HepG2 (cell line): ENCODE measurements at regions not wholly inside any gene's neighbourhood (a gene's known extent, or its start where the extent isn't known, plus 50 kb on each side); places are given as distances from the start of the nearest gene placed in this dataset.

Source experiments
- ATAC-seq: fragments of 200-7000 bp; cut with Tn5 transposase; 3 replicates; pipeline ENCODE4 v1.9.1; 2020; ENCODE audit warnings: mild to moderate bottlenecking, moderate library complexity
- BruUV-seq: library from RNA; stranded (reverse); fragments of 400-500 nt; replicated peaks from 2 replicates; lab custom pipeline; 2021; lab: Mats Ljungman, UMichigan
- CTCF ChIA-PET: fragments of 300-600 bp; formaldehyde crosslinking; extraction: SDS; loops from one replicate; lab custom pipeline; 2021; ENCODE audit warnings: low total read pairs, inconsistent platforms, low intra/inter-chr PET ratio; lab: Yijun Ruan, JAX
- POLR2A ChIA-PET: fragments of 350-600 bp; sonication (Branson Sonifier 250); formaldehyde crosslinking; loops from one replicate; lab custom pipeline; 2020; ENCODE audit warnings: antibody characterized with exemption, inconsistent platforms; lab: Yijun Ruan, JAX
- DNase-seq: peaks from one replicate; pipeline ENCODE4 v3.0.0-alpha.2; 2015; ENCODE audit warnings: low spot score
- FAIRE-seq: peaks from 3 replicates; lab custom pipeline; 2011; peaks lifted over from hg19 to GRCh38; lab: Jason Lieb, UNC
- H2AFZ ChIP-seq: one replicate; pipeline ENCODE4 v1.6.1; 2011; ENCODE audit warnings: low read length, inconsistent platforms
- H3K27ac ChIP-seq: fragments of 300-600 bp; 3 replicates; pipeline ENCODE4 v1.8.0; 2011; ENCODE audit warnings: mixed run types, mild to moderate bottlenecking, mixed read lengths, low read length, inconsistent platforms; ENCODE audit not compliant: insufficient read depth; ENCODE audit errors: extremely low read length
- H3K27me3 ChIP-seq, 2 experiments: fragments of 200-600 bp in 1 of 2; 2 replicates in 1 of 2; 3 replicates in 1 of 2; pipeline versions ENCODE4 v1.6.0 to v1.8.0; 2011; ENCODE audit warnings: low read length in 2 of 2, mild to moderate bottlenecking in 2 of 2, moderate library complexity in 2 of 2, inconsistent platforms in 1 of 2; ENCODE audit not compliant: insufficient read depth in 2 of 2, control insufficient read depth in 1 of 2
- H3K36me3 ChIP-seq, 2 experiments: fragments of 200-600 bp in 1 of 2; replicated peaks in 1 of 2; 2 replicates in 1 of 2; 3 replicates in 1 of 2; pipeline versions ENCODE4 v1.5.1 to v1.8.0; 2011; ENCODE audit warnings: low read length in 2 of 2, inconsistent platforms in 1 of 2; ENCODE audit not compliant: insufficient read depth in 2 of 2, control insufficient read depth in 1 of 2
- H3K4me1 ChIP-seq: 2 replicates; pipeline ENCODE4 v1.5.1; 2012; ENCODE audit warnings: low read length, inconsistent platforms; ENCODE audit not compliant: insufficient read depth
- H3K4me2 ChIP-seq: 2 replicates; pipeline ENCODE4 v1.6.0; 2011; ENCODE audit warnings: low read depth, low read length, inconsistent platforms
- H3K4me3 ChIP-seq, 3 experiments: fragments of 200-600 bp in 1 of 3; sonication (generic), shearing (Covaris generic) in 1 of 3; replicated peaks in 1 of 3; 2 replicates each; pipeline ENCODE4 v1.5.1; 2011 to 2016; ENCODE audit warnings: low read length in 3 of 3, inconsistent platforms in 2 of 3, low read depth in 2 of 3, mild to moderate bottlenecking in 2 of 3, control low read depth in 1 of 3, mixed read lengths in 1 of 3; ENCODE audit not compliant: insufficient read depth in 1 of 3
- H3K79me2 ChIP-seq: one replicate; pipeline ENCODE4 v1.6.1; 2011; ENCODE audit warnings: low read length, inconsistent platforms; ENCODE audit not compliant: insufficient read depth
- H3K9ac ChIP-seq: 2 replicates; pipeline ENCODE4 v1.6.0; 2011; ENCODE audit warnings: mild to moderate bottlenecking, low read depth, low read length, inconsistent platforms; ENCODE audit not compliant: insufficient read depth
- H3K9me3 ChIP-seq: 2 replicates; pipeline ENCODE4 v1.5.1; 2012; ENCODE audit warnings: mild to moderate bottlenecking, low read length
- H4K20me1 ChIP-seq: 2 replicates; pipeline ENCODE4 v1.6.0; 2011; ENCODE audit warnings: inconsistent platforms, mild to moderate bottlenecking, low read length, moderate library complexity; ENCODE audit not compliant: insufficient read depth
- IKZF1 ChIP-seq: fragments of 450-650 bp; IDR thresholded peaks from 2 replicates; pipeline ENCODE4 v1.7.1; 2016
- MTA1 ChIP-seq: sonication (generic); formaldehyde crosslinking; IDR thresholded peaks from 2 replicates; pipeline ENCODE4 v1.4.0; 2020; ENCODE audit warnings: missing genetic modification reagents, mild to moderate bottlenecking, borderline replicate concordance
- NONO ChIP-seq, 2 experiments: fragments of 450-650 bp in 1 of 2; sonication (generic) in 1 of 2; formaldehyde crosslinking in 1 of 2; IDR thresholded peaks in 1 of 2; conservative IDR thresholded peaks in 1 of 2; 2 replicates each; pipeline versions ENCODE4 v1.6.1 to v1.8.0; 2017 to 2022; ENCODE audit warnings: mild to moderate bottlenecking in 1 of 2, missing genetic modification reagents in 1 of 2, moderate library complexity in 1 of 2
- PCBP2 ChIP-seq: fragments of 200-400 bp; formaldehyde crosslinking; optimal IDR thresholded peaks from 2 replicates; pipeline ENCODE3; 2018; ENCODE audit warnings: low read length, low read depth; ENCODE audit not compliant: poor library complexity, severe bottlenecking
- ZNF468 ChIP-seq: sonication (generic); formaldehyde crosslinking; IDR thresholded peaks from 2 replicates; pipeline ENCODE4 v1.8.0; 2022; ENCODE audit warnings: mild to moderate bottlenecking, moderate library complexity, missing genetic modification reagents
- WGBS: methylation state at CpG from one replicate; pipeline ENCODE4 v1.1.6; 2017; ENCODE audit warnings: low lambda C conversion rate; 5-methylcytosine and 5-hydroxymethylcytosine counted together
- in situ Hi-C: cut with HindIII; loops from 2 replicates; pipeline ENCODE4 v1.10.0; 2017; ENCODE audit warnings: low pct_unique_long_range_greater_than_20kb; ENCODE audit not compliant: extremely low pct_ligation_motif_present
- intact Hi-C: fragments of 100-400 bp; cut with micrococcal nuclease; formaldehyde crosslinking; loops from one replicate; pipeline ENCODE4 v1.10.0; 2022; ENCODE audit not compliant: unreplicated experiment

GRCh38 chr10:16297069-16297468 is 139.7 kb upstream of the PTER start:
- DNase-seq = no peak
- H3K79me2 ChIP-seq = no peaks in the 10 kb centered on the region
- no TSS peak for BruUV-seq
- CTCF ChIA-PET = interaction anchor here (0.7 kb wide), 1 partner anchor 374 kb away, joined by 3 read pairs; no protein-coding TSS in a partner anchor
- H3K27me3 ChIP-seq = no peaks in the 10 kb centered on the region
- in situ Hi-C loops (no loop called here), intact Hi-C loops (no loop called here)
- ATAC-seq = no peak
- no peaks in the 10 kb centered on the region for H4K20me1 ChIP-seq
- H3K4me2 ChIP-seq = no peak overlapping the region
- H3K9ac ChIP-seq = no peak overlapping the region
- H3K27ac ChIP-seq = no peak overlapping the region
- POLR2A ChIA-PET = no interaction called here
- WGBS = 0% methylated on average over 1 of the region's 1 CpG
- no peaks in the 10 kb centered on the region for H3K9me3 ChIP-seq
- H3K4me3 ChIP-seq = no peak overlapping the region
- TF ChIP-seq PCBP2 (peak; percentile 54), IKZF1 (0 out of 2 replicates have a peak, but pooled peaks have one; percentile 42), NONO (IDR thresholded peaks at IDR 0.05) (0 out of 2 replicates have a peak, but pooled peaks have one; percentile 22), NONO (CRISPR knock-in tag; conservative IDR thresholded peaks at IDR 0.05) (no peak), ZNF468 (no peak)
- H3K36me3 ChIP-seq = no peaks in the 10 kb centered on the region
- no peak overlapping the region for H2AFZ ChIP-seq
- FAIRE-seq = no peak
- no peaks in the 10 kb centered on the region for H3K4me1 ChIP-seq

DNA sequence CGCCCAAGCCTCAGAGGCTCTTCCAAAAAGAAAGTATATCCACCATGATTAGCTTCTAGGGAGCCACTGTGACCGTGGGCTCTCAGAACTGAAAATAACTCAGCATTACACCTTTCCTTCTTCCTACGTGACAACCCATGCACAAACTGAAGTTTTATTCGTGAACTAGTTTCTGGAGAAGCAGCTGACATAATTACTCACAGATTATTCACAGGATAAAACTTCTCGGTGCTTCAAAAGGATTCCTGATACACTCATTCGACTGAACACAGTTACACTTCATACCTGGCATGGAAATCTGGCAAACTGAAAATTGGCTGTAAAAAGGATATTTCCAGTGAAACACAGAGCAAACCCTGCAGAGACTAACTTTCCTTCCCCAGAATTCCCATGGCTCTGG is 139.2 kb upstream of the PTER start:
- no peaks in the 10 kb centered on the region for H3K9me3 ChIP-seq
- CTCF ChIA-PET = interaction anchor here (0.7 kb wide), 1 partner anchor 374 kb away, joined by 3 read pairs; no protein-coding TSS in a partner anchor
- H3K27ac ChIP-seq = no peak overlapping the region
- no peak overlapping the region for H3K4me3 ChIP-seq
- no peaks in the 10 kb centered on the region for H4K20me1 ChIP-seq
- no peak for FAIRE-seq
- 2% methylated on average over 6 of the region's 6 CpGs for WGBS
- no peaks in the 10 kb centered on the region for H3K36me3 ChIP-seq
- H3K27me3 ChIP-seq = no peaks in the 10 kb centered on the region
- H3K79me2 ChIP-seq = no peaks in the 10 kb centered on the region
- no peak overlapping the region for H3K9ac ChIP-seq
- POLR2A ChIA-PET = no interaction called here
- ATAC-seq = no peak
- in situ Hi-C loops = no loop called here
- H3K4me1 ChIP-seq = no peaks in the 10 kb centered on the region
- H2AFZ ChIP-seq = no peak overlapping the region
- no peak for TF ChIP-seq MTA1 (CRISPR knock-in tag)
- BruUV-seq = no TSS peak
- no peak overlapping the region for H3K4me2 ChIP-seq
- no peak for DNase-seq
- intact Hi-C loops = no loop called here
